ENCODE measurements at regions not wholly inside any gene's neighbourhood (a gene's known extent, or its start where the extent isn't known, plus 50 kb on each side); places are given as distances from the start of the nearest gene placed in this dataset.
"Not testable (repeated sequence)": the region's sequence is repeated elsewhere in the genome, so short reads cannot be mapped to it uniquely, and the experiment has no call there.

GRCh38 chr2:107511970-107512789 is 314.5 kb upstream of the RGPD4 start:
- H3K27me3 ChIP-seq (replicated peaks in 1 of 2; ENCODE audit: control insufficient read depth in 2 of 2, extremely low read depth in 1 of 2, insufficient read depth in 2 of 2, low read length in 1 of 2), result no peaks in the 10 kb centered on the region
- Mint-ChIP-seq H3K27ac (no peak overlapping the region), H3K27me3 (peaks cover 0 to 3% of the 10 kb centered on the region in 2 donors), H3K4me3 (no peak overlapping the region), H3K36me3 (no peaks in the 10 kb centered on the region), H3K9me3 (peaks cover 0 to 2% (median 0%) of the 10 kb centered on the region in 3 donors), H3K4me1 (no peaks in the 10 kb centered on the region)
- no peaks in the 10 kb centered on the region for H3K36me3 ChIP-seq (ENCODE audit: control insufficient read depth in 2 of 2, extremely low read depth in 1 of 2, insufficient read depth in 1 of 2, low read length in 1 of 2)
- no peak overlapping the region for H3K27ac ChIP-seq (ENCODE audit: low read length)
- no peak for DNase-seq
- no peak overlapping the region for H3K4me3 ChIP-seq (ENCODE audit: control insufficient read depth in 1 of 2, extremely low read depth in 1 of 2, low read length in 1 of 2)
- 53% methylated on average over 5 of the region's 6 CpGs for WGBS (ENCODE audit: insufficient coverage)
- no peak for ATAC-seq (replicated peaks in 1 of 4)
- no peaks in the 10 kb centered on the region for H3K9me3 ChIP-seq
- ChIA-PET CTCF (no interaction called here), POLR2A (no interaction called here)
- no peaks in the 10 kb centered on the region for H3K4me1 ChIP-seq (ENCODE audit: control insufficient read depth in 1 of 2, extremely low read depth in 1 of 2, insufficient read depth in 2 of 2, low read length in 2 of 2)

- Histone ChIP-seq H3K36me3 (ENCODE audit: control insufficient read depth in 2 of 2, extremely low read depth in 1 of 2, insufficient read depth in 1 of 2, low read length in 1 of 2) (no peaks in the 10 kb centered on the region), H3K4me3 (ENCODE audit: control insufficient read depth in 1 of 2, extremely low read depth in 1 of 2, low read length in 1 of 2) (no peak overlapping the region), H3K27ac (ENCODE audit: low read length) (no peak overlapping the region), H3K9me3 (no peaks in the 10 kb centered on the region), H3K4me1 (ENCODE audit: control insufficient read depth in 1 of 2, extremely low read depth in 1 of 2, insufficient read depth in 2 of 2, low read length in 2 of 2) (no peaks in the 10 kb centered on the region), H3K27me3 (replicated peaks in 1 of 2; ENCODE audit: control insufficient read depth in 2 of 2, extremely low read depth in 1 of 2, insufficient read depth in 2 of 2, low read length in 1 of 2) (no peaks in the 10 kb centered on the region)
- DNase-seq (no peak), ATAC-seq (replicated peaks in 1 of 4) (no peak)
- ChIA-PET POLR2A (no interaction called here), CTCF (no interaction called here)
- H3K27me3 Mint-ChIP-seq, result no peaks in the 10 kb centered on the region
- no peaks in the 10 kb centered on the region for H3K36me3 Mint-ChIP-seq
- WGBS (ENCODE audit: insufficient coverage), result no CpG with 5 or more reads among the region's 1 CpG
- no peak overlapping the region for H3K4me3 Mint-ChIP-seq
- H3K27ac Mint-ChIP-seq, result no peak overlapping the region
- peaks cover 9 to 21% (median 14%) of the 10 kb centered on the region in 3 donors for H3K9me3 Mint-ChIP-seq
- H3K4me1 Mint-ChIP-seq, result no peaks in the 10 kb centered on the region
These were observed 301.3 kb upstream of the RGPD4 start for GRCh38 chr2:107525406-107525805.

- no peak for ATAC-seq (replicated peaks in 1 of 4)
- no peak for DNase-seq
- no CpG with 5 or more reads among the region's 1 CpG for WGBS (ENCODE audit: insufficient coverage)
- ChIA-PET POLR2A (no interaction called here), CTCF (no interaction called here)
- H3K9me3 Mint-ChIP-seq, result peaks cover 5 to 16% (median 11%) of the 10 kb centered on the region in 3 donors
- no peaks in the 10 kb centered on the region for H3K36me3 ChIP-seq (ENCODE audit: control insufficient read depth in 2 of 2, extremely low read depth in 1 of 2, insufficient read depth in 1 of 2, low read length in 1 of 2)
- no peaks in the 10 kb centered on the region for H3K36me3 Mint-ChIP-seq
- no peaks in the 10 kb centered on the region for H3K27me3 ChIP-seq (replicated peaks in 1 of 2; ENCODE audit: control insufficient read depth in 2 of 2, extremely low read depth in 1 of 2, insufficient read depth in 2 of 2, low read length in 1 of 2)
- H3K4me3 ChIP-seq (ENCODE audit: control insufficient read depth in 1 of 2, extremely low read depth in 1 of 2, low read length in 1 of 2), result no peak overlapping the region
- H3K4me1 Mint-ChIP-seq, result no peaks in the 10 kb centered on the region
- no peak overlapping the region for H3K27ac ChIP-seq (ENCODE audit: low read length)
- H3K9me3 ChIP-seq, result no peaks in the 10 kb centered on the region
- no peak overlapping the region for H3K4me3 Mint-ChIP-seq
- no peaks in the 10 kb centered on the region for H3K4me1 ChIP-seq (ENCODE audit: control insufficient read depth in 1 of 2, extremely low read depth in 1 of 2, insufficient read depth in 2 of 2, low read length in 2 of 2)
- H3K27me3 Mint-ChIP-seq, result no peaks in the 10 kb centered on the region
- no peak overlapping the region for H3K27ac Mint-ChIP-seq
These were observed 297.5 kb upstream of the RGPD4 start for GRCh38 chr2:107529146-107529545.

GRCh38 chr2:107530046-107530445 is 296.6 kb upstream of the RGPD4 start:
- no CpG with 5 or more reads among the region's 1 CpG for WGBS (ENCODE audit: insufficient coverage)
- Histone ChIP-seq H3K4me3 (ENCODE audit: control insufficient read depth in 1 of 2, extremely low read depth in 1 of 2, low read length in 1 of 2) (no peak overlapping the region), H3K27ac (ENCODE audit: low read length) (no peak overlapping the region), H3K9me3 (no peaks in the 10 kb centered on the region), H3K4me1 (ENCODE audit: control insufficient read depth in 1 of 2, extremely low read depth in 1 of 2, insufficient read depth in 2 of 2, low read length in 2 of 2) (no peaks in the 10 kb centered on the region), H3K27me3 (replicated peaks in 1 of 2; ENCODE audit: control insufficient read depth in 2 of 2, extremely low read depth in 1 of 2, insufficient read depth in 2 of 2, low read length in 1 of 2) (no peaks in the 10 kb centered on the region), H3K36me3 (ENCODE audit: control insufficient read depth in 2 of 2, extremely low read depth in 1 of 2, insufficient read depth in 1 of 2, low read length in 1 of 2) (no peaks in the 10 kb centered on the region)
- H3K9me3 Mint-ChIP-seq, result peaks cover 11 to 15% (median 12%) of the 10 kb centered on the region in 3 donors
- H3K27ac Mint-ChIP-seq, result no peak overlapping the region
- no peak for ATAC-seq (replicated peaks in 1 of 4)
- no peak overlapping the region for H3K4me3 Mint-ChIP-seq
- DNase-seq, result no peak
- POLR2A ChIA-PET, result no interaction called here
- H3K36me3 Mint-ChIP-seq, result no peaks in the 10 kb centered on the region
- CTCF ChIA-PET, result no interaction called here
- H3K27me3 Mint-ChIP-seq, result no peaks in the 10 kb centered on the region
- H3K4me1 Mint-ChIP-seq, result no peaks in the 10 kb centered on the region

- no peak for ATAC-seq (replicated peaks in 1 of 4)
- CTCF ChIA-PET, result no interaction called here
- POLR2A ChIA-PET, result no interaction called here
These were observed 291.8 kb upstream of the RGPD4 start for GRCh38 chr2:107534926-107535325.

GRCh38 chr2:107535905-107536689 is 290.6 kb upstream of the RGPD4 start:
- POLR2A ChIA-PET; H3K9me3 ChIP-seq; H3K36me3 Mint-ChIP-seq; H3K27ac ChIP-seq (ENCODE audit: low read length); H3K27me3 ChIP-seq (replicated peaks in 1 of 2; ENCODE audit: control insufficient read depth in 2 of 2, extremely low read depth in 1 of 2, insufficient read depth in 2 of 2, low read length in 1 of 2); H3K4me1 ChIP-seq (ENCODE audit: control insufficient read depth in 1 of 2, extremely low read depth in 1 of 2, insufficient read depth in 2 of 2, low read length in 2 of 2); CTCF ChIA-PET; ATAC-seq (replicated peaks in 1 of 4); H3K27me3 Mint-ChIP-seq; H3K27ac Mint-ChIP-seq; H3K4me3 ChIP-seq (ENCODE audit: control insufficient read depth in 1 of 2, extremely low read depth in 1 of 2, low read length in 1 of 2); H3K36me3 ChIP-seq (ENCODE audit: control insufficient read depth in 2 of 2, extremely low read depth in 1 of 2, insufficient read depth in 1 of 2, low read length in 1 of 2); H3K4me1 Mint-ChIP-seq; DNase-seq; H3K4me3 Mint-ChIP-seq: not testable (repeated sequence)
- H3K9me3 Mint-ChIP-seq, result peaks cover 7 to 27% (median 7%) of the 10 kb centered on the region in 3 donors
- 85% methylated on average over 16 of the region's 28 CpGs for WGBS (ENCODE audit: insufficient coverage)

More at GRCh38 chr2:107534926-107535325, 291.8 kb upstream of the RGPD4 start:
- Mint-ChIP-seq H3K4me1 (no peaks in the 10 kb centered on the region), H3K4me3 (no peak overlapping the region), H3K9me3 (peaks cover 7 to 18% (median 7%) of the 10 kb centered on the region in 3 donors), H3K36me3 (no peaks in the 10 kb centered on the region), H3K27ac (no peak overlapping the region), H3K27me3 (no peaks in the 10 kb centered on the region)
- DNase-seq, result no peak
- 92% methylated on average over 7 of the region's 9 CpGs for whole genome bisulfite sequencing (ENCODE audit: insufficient coverage)
- Histone ChIP-seq H3K4me3 (ENCODE audit: control insufficient read depth in 1 of 2, extremely low read depth in 1 of 2, low read length in 1 of 2) (no peak overlapping the region), H3K9me3 (no peaks in the 10 kb centered on the region), H3K27me3 (replicated peaks in 1 of 2; ENCODE audit: control insufficient read depth in 2 of 2, extremely low read depth in 1 of 2, insufficient read depth in 2 of 2, low read length in 1 of 2) (no peaks in the 10 kb centered on the region), H3K27ac (ENCODE audit: low read length) (no peak overlapping the region), H3K36me3 (ENCODE audit: control insufficient read depth in 2 of 2, extremely low read depth in 1 of 2, insufficient read depth in 1 of 2, low read length in 1 of 2) (no peaks in the 10 kb centered on the region), H3K4me1 (ENCODE audit: control insufficient read depth in 1 of 2, extremely low read depth in 1 of 2, insufficient read depth in 2 of 2, low read length in 2 of 2) (no peaks in the 10 kb centered on the region)

All from T-cell (primary cell).